ENCODE measurements at regions not wholly inside any gene's neighbourhood (a gene's known extent, or its start where the extent isn't known, plus 50 kb on each side); places are given as distances from the start of the nearest gene placed in this dataset.
"Not testable (repeated sequence)": the region's sequence is repeated elsewhere in the genome, so short reads cannot be mapped to it uniquely, and the experiment has no call there.

GRCh38 chr7:153567426-153567825 lies 484.8 kb upstream of the DPP6 start:
- intact Hi-C loops (cut with DNase I; ENCODE audit: low total_unique reads), result no loop called here
- no peak overlapping the region for H3K4me3 ChIP-seq
- no peaks in the 10 kb centered on the region for H3K27me3 ChIP-seq (replicated peaks in 1 of 7)
- H3K36me3 ChIP-seq, result no peaks in the 10 kb centered on the region
- H3K4me1 ChIP-seq, result no peaks in the 10 kb centered on the region
- no peak overlapping the region for H3K27ac ChIP-seq
- TF ChIP-seq POLR2AphosphoS5 (IDR thresholded peaks at IDR 0.05) (no peak), CTCF (IDR thresholded peaks at IDR 0.05 in 8 of 11, conservative IDR thresholded peaks at IDR 0.05 in 3 of 11) (no peak), POLR2A (IDR thresholded peaks at IDR 0.05) (no peak)
- WGBS, 5 donors, result 62 to 83% (median 79%) methylated on average over 5 of the region's 5 CpGs
- peaks cover 0 to 49% (median 37%) of the 10 kb centered on the region in 8 donors for H3K9me3 ChIP-seq
- no peak for DNase-seq

GRCh38 chr7:153569520-153569919 lies 482.7 kb upstream of the DPP6 start:
- H3K4me1 ChIP-seq; H3K27me3 ChIP-seq (replicated peaks in 1 of 7); H3K4me3 ChIP-seq; H3K27ac ChIP-seq; H3K36me3 ChIP-seq; intact Hi-C loops (cut with DNase I; ENCODE audit: low total_unique reads); DNase-seq: not testable (repeated sequence)
- peaks cover 0 to 59% (median 43%) of the 10 kb centered on the region in 8 donors for H3K9me3 ChIP-seq
- 35 to 93% (median 86%) methylated on average over 1 of the region's 1 CpG for WGBS, 5 donors

GRCh38 chr7:153576096-153576495 lies 476.1 kb upstream of the DPP6 start:
- intact Hi-C loops (cut with DNase I; ENCODE audit: low total_unique reads), result no loop called here
- Histone ChIP-seq H3K27me3 (replicated peaks in 1 of 7) (no peaks in the 10 kb centered on the region), H3K27ac (no peak overlapping the region), H3K4me3 (no peak overlapping the region), H3K9me3 (peaks cover 0 to 69% (median 42%) of the 10 kb centered on the region in 8 donors), H3K36me3 (no peaks in the 10 kb centered on the region), H3K4me1 (no peaks in the 10 kb centered on the region)
- no peak for DNase-seq
- 82 to 95% (median 84%) methylated on average over 1 of the region's 1 CpG for WGBS, 5 donors
- no peak for TF ChIP-seq POLR2A (IDR thresholded peaks at IDR 0.05)
- TF ChIP-seq POLR2AphosphoS5 (IDR thresholded peaks at IDR 0.05), result no peak
- no peak for TF ChIP-seq CTCF (IDR thresholded peaks at IDR 0.05 in 8 of 11, conservative IDR thresholded peaks at IDR 0.05 in 3 of 11)

- DNase-seq, result no peak
- Histone ChIP-seq H3K36me3 (no peaks in the 10 kb centered on the region), H3K27ac (no peak overlapping the region), H3K27me3 (replicated peaks in 1 of 7) (no peaks in the 10 kb centered on the region), H3K4me3 (no peak overlapping the region), H3K9me3 (peaks cover 0 to 57% (median 20%) of the 10 kb centered on the region in 8 donors), H3K4me1 (no peaks in the 10 kb centered on the region)
- TF ChIP-seq CTCF (IDR thresholded peaks at IDR 0.05 in 8 of 11, conservative IDR thresholded peaks at IDR 0.05 in 3 of 11) (no peak), POLR2AphosphoS5 (IDR thresholded peaks at IDR 0.05) (no peak), POLR2A (IDR thresholded peaks at IDR 0.05) (no peak)
- intact Hi-C loops (cut with DNase I; ENCODE audit: low total_unique reads), result no loop called here
- 47 to 70% (median 65%) methylated on average over 3 of the region's 3 CpGs for WGBS, 5 donors
Observed at GRCh38 chr7:153581419-153581818, 470.8 kb upstream of the DPP6 start.

- Histone ChIP-seq H3K9me3 (peaks cover 0 to 43% (median 7%) of the 10 kb centered on the region in 8 donors), H3K4me3 (no peak overlapping the region), H3K27ac (no peak overlapping the region), H3K36me3 (no peaks in the 10 kb centered on the region), H3K4me1 (no peaks in the 10 kb centered on the region), H3K27me3 (replicated peaks in 1 of 7) (no peaks in the 10 kb centered on the region)
- WGBS, 5 donors, result 74 to 89% (median 84%) methylated on average over 3 of the region's 3 CpGs
- no peak for DNase-seq
- no peak for TF ChIP-seq POLR2AphosphoS5 (IDR thresholded peaks at IDR 0.05)
- no peak for TF ChIP-seq POLR2A (IDR thresholded peaks at IDR 0.05)
- no peak for TF ChIP-seq CTCF (IDR thresholded peaks at IDR 0.05 in 8 of 11, conservative IDR thresholded peaks at IDR 0.05 in 3 of 11)
- intact Hi-C loops (cut with DNase I; ENCODE audit: low total_unique reads), result no loop called here
Observed at GRCh38 chr7:153584132-153584531, 468.1 kb upstream of the DPP6 start.

Data from spleen (tissue), 11 donors.